IgD-negative memory B cell (primary cell): ENCODE measurements at regions not wholly inside any gene's neighbourhood (a gene's known extent, or its start where the extent isn't known, plus 50 kb on each side); places are given as distances from the start of the nearest gene placed in this dataset.

Experiments
- H3K27ac Mint-ChIP-seq, 3 donors: one replicate each; pipeline ENCODE4 v1.8.0; 2020 to 2022; ENCODE audit warnings: mild to moderate bottlenecking in 3 of 3, mixed read lengths in 3 of 3, moderate library complexity in 1 of 3
- H3K27me3 Mint-ChIP-seq: one replicate; pipeline ENCODE4 v1.8.0; 2021; ENCODE audit warnings: mixed read lengths
- H3K36me3 Mint-ChIP-seq: one replicate; pipeline ENCODE4 v1.8.0; 2020; ENCODE audit warnings: mild to moderate bottlenecking, mixed read lengths
- H3K4me1 Mint-ChIP-seq, 3 donors: one replicate each; pipeline ENCODE4 v1.8.0; 2020 to 2022; ENCODE audit warnings: mixed read lengths in 3 of 3, mild to moderate bottlenecking in 1 of 3
- H3K4me3 Mint-ChIP-seq, 4 donors: one replicate each; pipeline ENCODE4 v1.8.0; 2020 to 2022; ENCODE audit warnings: mild to moderate bottlenecking in 4 of 4, mixed read lengths in 4 of 4, moderate library complexity in 3 of 4
- H3K9me3 Mint-ChIP-seq, 3 donors: one replicate each; pipeline ENCODE4 v1.8.0; 2020 to 2021; ENCODE audit warnings: mixed read lengths in 3 of 3, mild to moderate bottlenecking in 1 of 3

GRCh38 chr15:95210436-95210981, 979.1 kb downstream of the MCTP2 start:
- no peak overlapping the region for H3K4me3 Mint-ChIP-seq
- no peaks in the 10 kb centered on the region for H3K27me3 Mint-ChIP-seq
- H3K9me3 Mint-ChIP-seq: peaks cover 3 to 11% (median 3%) of the 10 kb centered on the region in 3 donors
- H3K4me1 Mint-ChIP-seq: no peaks in the 10 kb centered on the region
- H3K27ac Mint-ChIP-seq: no peak overlapping the region
- H3K36me3 Mint-ChIP-seq: no peaks in the 10 kb centered on the region

GRCh38 chr15:95215017-95215416, 983.7 kb downstream of the MCTP2 start:
- H3K4me3 Mint-ChIP-seq: no peak overlapping the region
- H3K9me3 Mint-ChIP-seq: peaks cover 3 to 16% (median 3%) of the 10 kb centered on the region in 3 donors
- H3K4me1 Mint-ChIP-seq: no peaks in the 10 kb centered on the region
- H3K36me3 Mint-ChIP-seq: no peaks in the 10 kb centered on the region
- H3K27me3 Mint-ChIP-seq: no peaks in the 10 kb centered on the region
- no peak overlapping the region for H3K27ac Mint-ChIP-seq

GRCh38 chr15:95226835-95227234, 995.5 kb downstream of the MCTP2 start:
- Mint-ChIP-seq H3K27me3 (peaks cover 1% of the 10 kb centered on the region), H3K9me3 (peaks cover 0 to 20% (median 18%) of the 10 kb centered on the region in 3 donors), H3K4me1 (no peaks in the 10 kb centered on the region), H3K4me3 (no peak overlapping the region), H3K36me3 (no peaks in the 10 kb centered on the region), H3K27ac (no peak overlapping the region)

GRCh38 chr15:95227235-95227634, 995.9 kb downstream of the MCTP2 start:
- peaks cover 0 to 17% (median 17%) of the 10 kb centered on the region in 3 donors for H3K9me3 Mint-ChIP-seq
- no peaks in the 10 kb centered on the region for H3K4me1 Mint-ChIP-seq
- no peak overlapping the region for H3K27ac Mint-ChIP-seq
- H3K36me3 Mint-ChIP-seq: no peaks in the 10 kb centered on the region
- no peak overlapping the region for H3K4me3 Mint-ChIP-seq
- peaks cover 1% of the 10 kb centered on the region for H3K27me3 Mint-ChIP-seq

GRCh38 chr15:95228856-95229555, 997.6 kb downstream of the MCTP2 start:
- H3K9me3 Mint-ChIP-seq: peaks cover 0 to 17% (median 15%) of the 10 kb centered on the region in 3 donors
- H3K4me1 Mint-ChIP-seq: no peaks in the 10 kb centered on the region
- no peak overlapping the region for H3K27ac Mint-ChIP-seq
- H3K36me3 Mint-ChIP-seq: no peaks in the 10 kb centered on the region
- H3K4me3 Mint-ChIP-seq: no peak overlapping the region
- H3K27me3 Mint-ChIP-seq: peaks cover 1% of the 10 kb centered on the region

GRCh38 chr15:95235033-95235432, 1003.7 kb downstream of the MCTP2 start:
- no peaks in the 10 kb centered on the region for H3K4me1 Mint-ChIP-seq
- no peak overlapping the region for H3K27ac Mint-ChIP-seq
- H3K9me3 Mint-ChIP-seq: peaks cover 2 to 26% (median 18%) of the 10 kb centered on the region in 3 donors
- H3K27me3 Mint-ChIP-seq: no peaks in the 10 kb centered on the region
- H3K4me3 Mint-ChIP-seq: no peak overlapping the region
- no peaks in the 10 kb centered on the region for H3K36me3 Mint-ChIP-seq

- Mint-ChIP-seq H3K9me3 (peaks cover 2 to 3% (median 2%) of the 10 kb centered on the region in 3 donors), H3K4me3 (no peak overlapping the region), H3K27me3 (no peaks in the 10 kb centered on the region), H3K36me3 (no peaks in the 10 kb centered on the region), H3K4me1 (no peaks in the 10 kb centered on the region), H3K27ac (no peak overlapping the region)
Observed at GRCh38 chr15:95247071-95247984, 1016.0 kb downstream of the MCTP2 start.

- Mint-ChIP-seq H3K4me3 (no peak overlapping the region), H3K36me3 (no peaks in the 10 kb centered on the region), H3K9me3 (peaks cover 2 to 3% (median 2%) of the 10 kb centered on the region in 3 donors), H3K27ac (no peak overlapping the region), H3K27me3 (no peaks in the 10 kb centered on the region), H3K4me1 (no peaks in the 10 kb centered on the region)
Observed at GRCh38 chr15:95249524-95249923, 1018.2 kb downstream of the MCTP2 start.

GRCh38 chr15:95252404-95252803, 1021.0 kb downstream of the MCTP2 start:
- H3K4me3 Mint-ChIP-seq: no peak overlapping the region
- H3K4me1 Mint-ChIP-seq: no peaks in the 10 kb centered on the region
- no peak overlapping the region for H3K27ac Mint-ChIP-seq
- no peaks in the 10 kb centered on the region for H3K9me3 Mint-ChIP-seq
- H3K36me3 Mint-ChIP-seq: no peaks in the 10 kb centered on the region
- no peaks in the 10 kb centered on the region for H3K27me3 Mint-ChIP-seq

GRCh38 chr15:95254263-95254662, 1022.9 kb downstream of the MCTP2 start:
- Mint-ChIP-seq H3K27me3 (no peaks in the 10 kb centered on the region), H3K36me3 (no peaks in the 10 kb centered on the region), H3K27ac (no peak overlapping the region), H3K4me3 (no peak overlapping the region), H3K4me1 (no peaks in the 10 kb centered on the region), H3K9me3 (no peaks in the 10 kb centered on the region)

- Mint-ChIP-seq H3K4me3 (no peak overlapping the region), H3K27me3 (no peaks in the 10 kb centered on the region), H3K27ac (no peak overlapping the region), H3K36me3 (no peaks in the 10 kb centered on the region), H3K4me1 (no peaks in the 10 kb centered on the region), H3K9me3 (no peaks in the 10 kb centered on the region)
Observed at GRCh38 chr15:95259513-95259912, 1028.2 kb downstream of the MCTP2 start.

- no peak overlapping the region for H3K4me3 Mint-ChIP-seq
- H3K27me3 Mint-ChIP-seq: no peaks in the 10 kb centered on the region
- H3K36me3 Mint-ChIP-seq: no peaks in the 10 kb centered on the region
- H3K9me3 Mint-ChIP-seq: no peaks in the 10 kb centered on the region
- no peak overlapping the region for H3K27ac Mint-ChIP-seq
- no peaks in the 10 kb centered on the region for H3K4me1 Mint-ChIP-seq
Observed at GRCh38 chr15:95259965-95260364, 1028.6 kb downstream of the MCTP2 start.

GRCh38 chr15:95260856-95261255, 1029.5 kb downstream of the MCTP2 start:
- Mint-ChIP-seq H3K27me3 (no peaks in the 10 kb centered on the region), H3K4me1 (no peaks in the 10 kb centered on the region), H3K4me3 (no peak overlapping the region), H3K36me3 (no peaks in the 10 kb centered on the region), H3K9me3 (no peaks in the 10 kb centered on the region), H3K27ac (no peak overlapping the region)

- H3K36me3 Mint-ChIP-seq: no peaks in the 10 kb centered on the region
- no peaks in the 10 kb centered on the region for H3K27me3 Mint-ChIP-seq
- no peak overlapping the region for H3K27ac Mint-ChIP-seq
- H3K9me3 Mint-ChIP-seq: no peaks in the 10 kb centered on the region
- H3K4me1 Mint-ChIP-seq: no peaks in the 10 kb centered on the region
- no peak overlapping the region for H3K4me3 Mint-ChIP-seq
Observed at GRCh38 chr15:95261546-95261945, 1030.2 kb downstream of the MCTP2 start.

GRCh38 chr15:95261968-95262367, 1030.6 kb downstream of the MCTP2 start:
- H3K4me3 Mint-ChIP-seq: no peak overlapping the region
- H3K36me3 Mint-ChIP-seq: no peaks in the 10 kb centered on the region
- H3K27ac Mint-ChIP-seq: no peak overlapping the region
- H3K4me1 Mint-ChIP-seq: no peaks in the 10 kb centered on the region
- no peaks in the 10 kb centered on the region for H3K9me3 Mint-ChIP-seq
- no peaks in the 10 kb centered on the region for H3K27me3 Mint-ChIP-seq
